ENCODE measurements at regions not wholly inside any gene's neighbourhood (a gene's known extent, or its start where the extent isn't known, plus 50 kb on each side); places are given as distances from the start of the nearest gene placed in this dataset.

DNA sequence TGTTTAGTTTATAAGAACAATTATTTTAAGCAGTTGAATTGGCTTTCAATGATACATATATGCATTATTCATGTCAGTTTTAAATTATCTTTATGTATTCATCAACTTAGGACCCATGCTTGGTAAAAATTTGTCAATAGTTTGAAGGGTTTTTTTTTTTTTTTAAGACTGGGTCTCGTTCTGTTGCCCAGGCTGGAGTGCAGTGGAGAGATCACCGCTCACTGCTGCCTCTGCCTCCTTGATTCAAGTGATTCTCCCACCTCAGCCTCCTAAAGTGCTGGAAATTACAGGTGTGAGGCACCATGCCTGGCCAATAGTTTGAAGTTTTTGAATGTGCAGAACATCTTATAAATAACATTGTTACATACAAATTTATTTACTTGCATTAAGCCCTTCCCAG is 1671.0 kb upstream of the B3GALT2 start:
- TF ChIP-seq CTCF (IDR thresholded peaks at IDR 0.05; ENCODE audit: poor library complexity) (no peak), EZH2 (IDR thresholded peaks at IDR 0.05; ENCODE audit: borderline replicate concordance) (no peak), EZH2phosphoT487 (IDR thresholded peaks at IDR 0.05; ENCODE audit: low read depth, severe bottlenecking, unreplicated experiment) (no peak)
